GM12864 (cell line): ENCODE measurements at regions not wholly inside any gene's neighbourhood (a gene's known extent, or its start where the extent isn't known, plus 50 kb on each side); places are given as distances from the start of the nearest gene placed in this dataset.

Source experiments
- DNase-seq: peaks from one replicate; pipeline ENCODE4 v3.0.0-alpha.2; 2011; ENCODE audit warnings: low read depth
- H3K4me3 ChIP-seq: 2 replicates; pipeline ENCODE4 v1.5.1; 2011; ENCODE audit warnings: mild to moderate bottlenecking, low read depth, low read length, control low read depth
- CTCF ChIP-seq: IDR thresholded peaks from 2 replicates; pipeline ENCODE4 v1.5.1; 2011; ENCODE audit warnings: low read depth, mild to moderate bottlenecking, moderate library complexity, low read length, control low read depth, inconsistent platforms; ENCODE audit errors: missing control alignments

GRCh38 chr1:99561952-99562351 is 84.0 kb upstream of the PALMD start:
- no peak for DNase-seq
- no peak overlapping the region for H3K4me3 ChIP-seq
- no peak for TF ChIP-seq CTCF

GRCh38 chr1:99565606-99566289 is 80.2 kb upstream of the PALMD start:
- DNase-seq = no peak
- H3K4me3 ChIP-seq = no peak overlapping the region
- no peak for TF ChIP-seq CTCF

GRCh38 chr1:99566290-99567021 is 79.5 kb upstream of the PALMD start:
- no peak overlapping the region for H3K4me3 ChIP-seq
- no peak for TF ChIP-seq CTCF
- DNase-seq = no peak

GRCh38 chr1:99570486-99571089 is 75.3 kb upstream of the PALMD start:
- TF ChIP-seq CTCF = no peak
- no peak overlapping the region for H3K4me3 ChIP-seq
- DNase-seq = no peak

- DNase-seq = no peak
- no peak for TF ChIP-seq CTCF
- no peak overlapping the region for H3K4me3 ChIP-seq
These were observed 74.7 kb upstream of the PALMD start for GRCh38 chr1:99571092-99571734.

- TF ChIP-seq CTCF = no peak
These were observed 72.3 kb upstream of the PALMD start for GRCh38 chr1:99573431-99574217.

More at GRCh38 chr1:99573431-99574217, 72.3 kb upstream of the PALMD start:
- DNase-seq = no peak
- no peak overlapping the region for H3K4me3 ChIP-seq
